ENCODE measurements at regions not wholly inside any gene's neighbourhood (a gene's known extent, or its start where the extent isn't known, plus 50 kb on each side); places are given as distances from the start of the nearest gene placed in this dataset.
A peak's percentile ranks its signal among the peaks of the same experiment; 100 is the strongest.

GRCh38 chr5:148720257-148720656 lies 65.9 kb upstream of the HTR4 start:
- DNase-seq (ENCODE audit: low read depth, low spot score), result no peak
- in situ Hi-C loops (cut with HindIII; ENCODE audit: low sequenced_read_pairs), result no loop called here
- TF ChIP-seq CTCF (IDR thresholded peaks at IDR 0.05; ENCODE audit: low read depth, low read length), result no peak
- no peak overlapping the region for H3K4me3 ChIP-seq (ENCODE audit: low read depth, low read length)

GRCh38 chr5:148723143-148723542 lies 68.8 kb upstream of the HTR4 start:
- TF ChIP-seq CTCF (IDR thresholded peaks at IDR 0.05; ENCODE audit: low read depth, low read length), result no peak
- H3K4me3 ChIP-seq (ENCODE audit: low read depth, low read length), result no peak overlapping the region
- DNase-seq (ENCODE audit: low read depth, low spot score), result no peak
- in situ Hi-C loops (cut with HindIII; ENCODE audit: low sequenced_read_pairs), result no loop called here

- H3K4me3 ChIP-seq (ENCODE audit: low read depth, low read length), result no peak overlapping the region
- no peak for TF ChIP-seq CTCF (IDR thresholded peaks at IDR 0.05; ENCODE audit: low read depth, low read length)
- in situ Hi-C loops (cut with HindIII; ENCODE audit: low sequenced_read_pairs), result no loop called here
- DNase-seq (ENCODE audit: low read depth, low spot score), result no peak
Observed at GRCh38 chr5:148725675-148726074, 71.3 kb upstream of the HTR4 start.

- peak; percentile 20 for TF ChIP-seq CTCF (IDR thresholded peaks at IDR 0.05; ENCODE audit: low read depth, low read length)
- DNase-seq (ENCODE audit: low read depth, low spot score), result no peak
- in situ Hi-C loops (cut with HindIII; ENCODE audit: low sequenced_read_pairs), result no loop called here
- no peak overlapping the region for H3K4me3 ChIP-seq (ENCODE audit: low read depth, low read length)
Observed at GRCh38 chr5:148729182-148729581, 74.9 kb upstream of the HTR4 start.

- no peak overlapping the region for H3K4me3 ChIP-seq (ENCODE audit: low read depth, low read length)
- in situ Hi-C loops (cut with HindIII; ENCODE audit: low sequenced_read_pairs), result no loop called here
Observed at GRCh38 chr5:148730270-148730669, 75.9 kb upstream of the HTR4 start.

GRCh38 chr5:148730942-148731898 lies 76.9 kb upstream of the HTR4 start:
- DNase-seq (ENCODE audit: low read depth, low spot score), result peak; percentile 86
- no peak overlapping the region for H3K4me3 ChIP-seq (ENCODE audit: low read depth, low read length)
- in situ Hi-C loops (cut with HindIII; ENCODE audit: low sequenced_read_pairs), result no loop called here
- TF ChIP-seq CTCF (IDR thresholded peaks at IDR 0.05; ENCODE audit: low read depth, low read length), result peak; percentile 82

More at GRCh38 chr5:148730270-148730669, 75.9 kb upstream of the HTR4 start:
- peak; percentile 49 for DNase-seq (ENCODE audit: low read depth, low spot score)
- no peak for TF ChIP-seq CTCF (IDR thresholded peaks at IDR 0.05; ENCODE audit: low read depth, low read length)
